HG02588 (cell line): ENCODE measurements at regions not wholly inside any gene's neighbourhood (a gene's known extent, or its start where the extent isn't known, plus 50 kb on each side); places are given as distances from the start of the nearest gene placed in this dataset.

Source experiments
- ATAC-seq: cut with Tn5 transposase; IDR thresholded peaks from one replicate; pipeline ENCODE4 v1.9.1; 2021; ENCODE audit warnings: mild to moderate bottlenecking, moderate library complexity; ENCODE audit not compliant: unreplicated experiment

GRCh38 chrX:45788941-45789348 lies 588.3 kb upstream of the DIPK2B start:
- no peak for ATAC-seq

GRCh38 chrX:45788315-45788714 lies 587.6 kb upstream of the DIPK2B start:
- ATAC-seq, result no peak

GRCh38 chrX:45784590-45784989 lies 583.9 kb upstream of the DIPK2B start:
- ATAC-seq, result no peak

GRCh38 chrX:45783002-45783401 lies 582.3 kb upstream of the DIPK2B start:
- no peak for ATAC-seq

GRCh38 chrX:45781901-45782553 lies 581.4 kb upstream of the DIPK2B start:
- ATAC-seq, result no peak

- ATAC-seq, result no peak
Observed at GRCh38 chrX:45778616-45779015, 577.9 kb upstream of the DIPK2B start.

GRCh38 chrX:45777366-45777765 lies 576.7 kb upstream of the DIPK2B start:
- ATAC-seq, result no peak

GRCh38 chrX:45775468-45775867 lies 574.8 kb upstream of the DIPK2B start:
- ATAC-seq, result no peak

- ATAC-seq, result no peak
Observed at GRCh38 chrX:45774961-45775360, 574.3 kb upstream of the DIPK2B start.

- no peak for ATAC-seq
Observed at GRCh38 chrX:45773572-45773971, 572.9 kb upstream of the DIPK2B start.

GRCh38 chrX:45771560-45772340 lies 571.1 kb upstream of the DIPK2B start:
- no peak for ATAC-seq

GRCh38 chrX:45771114-45771513 lies 570.4 kb upstream of the DIPK2B start:
- no peak for ATAC-seq

- ATAC-seq, result peak; percentile 87
Observed at GRCh38 chrX:45769761-45770582, 569.3 kb upstream of the DIPK2B start.

GRCh38 chrX:45768666-45769236 lies 568.1 kb upstream of the DIPK2B start:
- no peak for ATAC-seq

- ATAC-seq, result no peak
Observed at GRCh38 chrX:45766981-45767501, 566.4 kb upstream of the DIPK2B start.

- no peak for ATAC-seq
Observed at GRCh38 chrX:45765767-45766166, 565.1 kb upstream of the DIPK2B start.

- no peak for ATAC-seq
Observed at GRCh38 chrX:45765281-45765680, 564.6 kb upstream of the DIPK2B start.

GRCh38 chrX:45762699-45763647 lies 562.3 kb upstream of the DIPK2B start:
- no peak for ATAC-seq

GRCh38 chrX:45761920-45762319 lies 561.2 kb upstream of the DIPK2B start:
- ATAC-seq, result no peak

- ATAC-seq, result no peak
Observed at GRCh38 chrX:45760187-45760742, 559.6 kb upstream of the DIPK2B start.
